Tibial artery (tissue), 4 donors: ENCODE measurements at regions not wholly inside any gene's neighbourhood (a gene's known extent, or its start where the extent isn't known, plus 50 kb on each side); places are given as distances from the start of the nearest gene placed in this dataset.

Experiments
- DNase-seq, 2 donors: peaks; one replicate each; pipeline ENCODE4 v3.0.0-alpha.2; 2019
- H3K27ac ChIP-seq, 2 donors: fragments of 200-600 bp; sonication (generic) in 1 of 2; 1 replicate in 1 of 2; 2 replicates in 1 of 2; pipeline ENCODE4 v1.5.1; 2018 to 2019; ENCODE audit warnings: mild to moderate bottlenecking in 1 of 2
- H3K27me3 ChIP-seq, 2 donors: fragments of 200-600 bp; sonication (generic) in 1 of 2; one replicate each; pipeline versions ENCODE4 v1.5.1 to v1.6.0; 2016 to 2019
- H3K36me3 ChIP-seq, 3 donors: fragments of 200-600 bp; sonication (generic) in 2 of 3; one replicate each; pipeline ENCODE4 v1.5.1; 2016 to 2019; ENCODE audit warnings: mild to moderate bottlenecking in 2 of 3
- H3K4me1 ChIP-seq, 4 donors: fragments of 200-600 bp; sonication (generic) in 2 of 4; 1 replicate in 3 of 4; 2 replicates in 1 of 4; pipeline ENCODE4 v1.5.1; 2016 to 2019
- H3K4me3 ChIP-seq, 2 donors: fragments of 200-600 bp; sonication (generic) in 1 of 2; 1 replicate in 1 of 2; 2 replicates in 1 of 2; pipeline ENCODE4 v1.5.1; 2018 to 2019; ENCODE audit warnings: mild to moderate bottlenecking in 2 of 2
- H3K9me3 ChIP-seq, 3 donors: fragments of 200-600 bp; sonication (generic) in 1 of 3; one replicate each; pipeline ENCODE4 v1.5.1; 2016 to 2019
- CTCF ChIP-seq, 2 experiments: fragments of 200-600 bp in 1 of 2; fragments of 450-650 bp in 1 of 2; IDR thresholded peaks; one replicate each; pipeline ENCODE4 v1.5.1; 2017 to 2019; ENCODE audit warnings: antibody characterized with exemption in 2 of 2, mild to moderate bottlenecking in 1 of 2, moderate library complexity in 1 of 2
- intact Hi-C: fragments of 100-400 bp; cut with DNase I; formaldehyde crosslinking; loops from one replicate; pipeline ENCODE4 v1.15.0; 2023; ENCODE audit warnings: low total_unique reads

GRCh38 chrX:34576864-34577263 is 80.2 kb downstream of the TMEM47 start:
- no peak for DNase-seq
- Histone ChIP-seq H3K36me3 (no peaks in the 10 kb centered on the region), H3K27ac (no peak overlapping the region), H3K9me3 (no peaks in the 10 kb centered on the region), H3K4me3 (no peak overlapping the region), H3K27me3 (no peaks in the 10 kb centered on the region), H3K4me1 (no peaks in the 10 kb centered on the region)
- TF ChIP-seq CTCF (IDR thresholded peaks at IDR 0.05), result no peak
- intact Hi-C loops, result no loop called here

- Histone ChIP-seq H3K27ac (no peak overlapping the region), H3K27me3 (no peaks in the 10 kb centered on the region), H3K4me1 (no peaks in the 10 kb centered on the region), H3K4me3 (no peak overlapping the region), H3K36me3 (no peaks in the 10 kb centered on the region), H3K9me3 (peaks cover 0 to 7% (median 0%) of the 10 kb centered on the region in 3 donors)
- no peak for DNase-seq
- TF ChIP-seq CTCF (IDR thresholded peaks at IDR 0.05), result no peak
- intact Hi-C loops, result no loop called here
Observed at GRCh38 chrX:34565981-34566380, 91.1 kb downstream of the TMEM47 start.

GRCh38 chrX:34563804-34564203 is 93.3 kb downstream of the TMEM47 start:
- H3K27ac ChIP-seq, result no peak overlapping the region
- peaks cover 0 to 1% (median 0%) of the 10 kb centered on the region in 3 donors for H3K9me3 ChIP-seq
- H3K4me3 ChIP-seq, result no peak overlapping the region
- intact Hi-C loops, result no loop called here
- H3K4me1 ChIP-seq, result no peaks in the 10 kb centered on the region
- TF ChIP-seq CTCF (IDR thresholded peaks at IDR 0.05), result no peak
- DNase-seq, result no peak
- H3K36me3 ChIP-seq, result no peaks in the 10 kb centered on the region
- no peaks in the 10 kb centered on the region for H3K27me3 ChIP-seq

GRCh38 chrX:34563061-34563460 is 94.0 kb downstream of the TMEM47 start:
- no peak overlapping the region for H3K4me3 ChIP-seq
- H3K36me3 ChIP-seq, result no peaks in the 10 kb centered on the region
- no peaks in the 10 kb centered on the region for H3K4me1 ChIP-seq
- no peak overlapping the region for H3K27ac ChIP-seq
- DNase-seq, result no peak
- H3K27me3 ChIP-seq, result no peaks in the 10 kb centered on the region
- no peaks in the 10 kb centered on the region for H3K9me3 ChIP-seq
- TF ChIP-seq CTCF (IDR thresholded peaks at IDR 0.05), result no peak
- intact Hi-C loops, result no loop called here

GRCh38 chrX:34562006-34562405 is 95.1 kb downstream of the TMEM47 start:
- intact Hi-C loops, result no loop called here
- no peak for DNase-seq
- H3K36me3 ChIP-seq, result no peaks in the 10 kb centered on the region
- no peaks in the 10 kb centered on the region for H3K4me1 ChIP-seq
- H3K27ac ChIP-seq, result no peak overlapping the region
- no peak overlapping the region for H3K4me3 ChIP-seq
- TF ChIP-seq CTCF (IDR thresholded peaks at IDR 0.05), result no peak
- no peaks in the 10 kb centered on the region for H3K27me3 ChIP-seq
- H3K9me3 ChIP-seq, result no peaks in the 10 kb centered on the region

- Histone ChIP-seq H3K9me3 (no peaks in the 10 kb centered on the region), H3K36me3 (no peaks in the 10 kb centered on the region), H3K4me1 (no peaks in the 10 kb centered on the region), H3K27ac (no peak overlapping the region), H3K27me3 (no peaks in the 10 kb centered on the region), H3K4me3 (no peak overlapping the region)
- TF ChIP-seq CTCF (IDR thresholded peaks at IDR 0.05), result no peak
- intact Hi-C loops, result no loop called here
- no peak for DNase-seq
Observed at GRCh38 chrX:34560180-34560579, 96.9 kb downstream of the TMEM47 start.
